Fibroblast of mammary gland (primary cell): ENCODE measurements at regions not wholly inside any gene's neighbourhood (a gene's known extent, or its start where the extent isn't known, plus 50 kb on each side); places are given as distances from the start of the nearest gene placed in this dataset.

Source experiments
- DNase-seq: peaks from one replicate; pipeline ENCODE4 v3.0.0-alpha.2; 2010; ENCODE audit warnings: low read depth
- H3K4me3 ChIP-seq: 2 replicates; pipeline ENCODE4 v1.5.1; 2011; ENCODE audit warnings: low read depth, mild to moderate bottlenecking, low read length, moderate library complexity; ENCODE audit not compliant: control insufficient read depth
- TF ChIP-seq, protein P1 (sequence below): conservative IDR thresholded peaks from 2 replicates; pipeline ENCODE4 v1.5.1; 2011; ENCODE audit warnings: low read depth, low read length, inconsistent platforms; ENCODE audit not compliant: control insufficient read depth, insufficient read depth

DNA sequence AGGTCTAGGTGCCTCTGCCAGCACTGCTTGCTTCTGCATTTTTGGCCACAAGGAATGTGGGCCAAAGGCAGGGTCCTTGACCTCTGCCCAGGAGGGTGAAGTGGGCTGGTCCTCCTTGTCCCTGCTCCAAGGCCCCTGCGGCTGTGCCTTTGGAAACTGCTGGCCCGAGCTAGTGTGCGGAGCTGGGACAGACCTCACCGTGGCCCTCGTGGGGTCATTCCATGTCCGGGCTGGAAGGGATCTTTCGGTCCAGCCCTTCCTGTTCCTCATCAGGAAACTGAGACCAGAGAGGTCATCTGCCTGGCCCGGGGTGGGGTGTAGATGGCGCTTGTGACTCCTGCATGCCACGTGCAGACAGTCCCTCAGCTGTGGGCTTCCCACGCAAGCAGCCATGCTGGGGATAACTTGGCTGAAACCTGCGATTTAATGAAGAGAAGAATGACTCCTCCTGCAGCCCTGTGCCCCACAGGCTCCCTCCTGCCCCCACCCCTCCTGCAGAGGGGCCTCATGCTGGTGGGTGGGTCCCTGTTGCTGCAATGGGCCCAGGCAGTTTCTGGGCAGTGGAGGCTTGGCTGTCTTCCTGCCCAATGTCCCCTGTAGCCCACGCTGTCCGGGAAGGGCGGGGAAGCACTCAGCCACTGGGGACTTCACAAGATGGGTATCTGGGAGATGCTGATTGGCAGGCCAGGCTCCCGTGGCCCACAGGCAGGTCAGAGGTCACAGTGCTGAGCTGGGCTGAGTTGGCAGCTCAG lies 245.2 kb downstream of the SEC14L1 start:
- DNase-seq: peak; percentile 76
- no peak overlapping the region for H3K4me3 ChIP-seq
- TF ChIP-seq, protein P1, sequence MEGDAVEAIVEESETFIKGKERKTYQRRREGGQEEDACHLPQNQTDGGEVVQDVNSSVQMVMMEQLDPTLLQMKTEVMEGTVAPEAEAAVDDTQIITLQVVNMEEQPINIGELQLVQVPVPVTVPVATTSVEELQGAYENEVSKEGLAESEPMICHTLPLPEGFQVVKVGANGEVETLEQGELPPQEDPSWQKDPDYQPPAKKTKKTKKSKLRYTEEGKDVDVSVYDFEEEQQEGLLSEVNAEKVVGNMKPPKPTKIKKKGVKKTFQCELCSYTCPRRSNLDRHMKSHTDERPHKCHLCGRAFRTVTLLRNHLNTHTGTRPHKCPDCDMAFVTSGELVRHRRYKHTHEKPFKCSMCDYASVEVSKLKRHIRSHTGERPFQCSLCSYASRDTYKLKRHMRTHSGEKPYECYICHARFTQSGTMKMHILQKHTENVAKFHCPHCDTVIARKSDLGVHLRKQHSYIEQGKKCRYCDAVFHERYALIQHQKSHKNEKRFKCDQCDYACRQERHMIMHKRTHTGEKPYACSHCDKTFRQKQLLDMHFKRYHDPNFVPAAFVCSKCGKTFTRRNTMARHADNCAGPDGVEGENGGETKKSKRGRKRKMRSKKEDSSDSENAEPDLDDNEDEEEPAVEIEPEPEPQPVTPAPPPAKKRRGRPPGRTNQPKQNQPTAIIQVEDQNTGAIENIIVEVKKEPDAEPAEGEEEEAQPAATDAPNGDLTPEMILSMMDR: no peak

DNA sequence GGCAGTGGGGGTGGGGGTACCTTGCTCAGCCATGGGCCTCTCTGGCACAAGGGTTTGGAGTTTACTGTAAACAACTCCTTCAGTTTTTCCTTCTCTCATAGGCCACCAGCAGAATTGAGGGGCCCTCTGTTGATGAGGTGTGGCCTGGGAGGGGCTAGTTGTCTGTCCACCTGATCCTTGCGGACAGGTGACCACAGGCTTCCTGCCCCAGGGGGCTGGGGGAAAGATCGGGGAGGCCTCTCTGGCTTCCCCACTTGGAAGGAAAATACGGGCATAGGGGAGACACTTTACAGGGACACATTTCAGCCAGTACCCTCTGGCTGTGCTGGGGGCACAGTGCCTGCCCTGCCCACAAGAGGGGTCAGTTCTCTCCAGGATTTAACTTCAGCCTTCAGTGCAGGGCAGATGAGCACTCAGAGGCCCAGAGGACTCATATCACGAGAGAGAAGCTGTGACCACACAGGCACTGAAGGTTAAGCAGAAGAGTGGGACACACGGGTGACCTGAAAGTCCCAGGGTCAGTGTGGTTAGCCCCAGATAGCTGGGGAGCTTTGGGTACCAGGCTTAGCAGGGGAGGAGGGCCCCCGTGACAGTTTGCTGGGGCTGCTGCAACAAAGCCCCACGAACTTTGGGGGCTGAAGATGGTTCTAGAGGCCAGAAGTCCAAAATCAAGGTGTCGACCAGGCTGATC lies 245.9 kb downstream of the SEC14L1 start:
- no peak overlapping the region for H3K4me3 ChIP-seq
- TF ChIP-seq, protein P1: no peak
- no peak for DNase-seq

GRCh38 chr17:77387891-77388290 lies 247.1 kb downstream of the SEC14L1 start:
- no peak for DNase-seq
- TF ChIP-seq, protein P1: no peak
- no peak overlapping the region for H3K4me3 ChIP-seq

- H3K4me3 ChIP-seq: no peak overlapping the region
- DNase-seq: no peak
- TF ChIP-seq, protein P1: no peak
Measured at GRCh38 chr17:77388384-77389306, 247.9 kb downstream of the SEC14L1 start.

DNA sequence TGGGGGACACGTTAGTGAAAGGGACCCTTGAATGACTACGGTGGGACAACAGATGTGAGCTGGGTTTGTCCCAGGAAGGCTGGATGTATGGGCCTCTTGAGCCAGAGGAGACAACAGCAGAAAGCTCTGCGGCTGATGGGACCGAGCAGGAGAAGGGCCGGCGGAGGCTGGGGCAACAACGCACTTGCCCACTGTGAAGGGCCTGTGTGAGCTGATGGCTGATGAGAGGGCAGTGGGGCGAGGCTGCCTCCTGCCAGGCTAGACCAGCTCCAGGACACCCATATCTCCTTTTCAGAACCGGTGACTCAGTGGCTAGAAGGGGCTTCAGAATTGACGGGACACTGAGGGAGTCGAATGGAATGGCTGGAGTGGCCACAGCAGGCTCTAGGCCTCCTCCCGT lies 250.1 kb downstream of the SEC14L1 start:
- no peak for DNase-seq
- no peak overlapping the region for H3K4me3 ChIP-seq
- TF ChIP-seq, protein P1: no peak

GRCh38 chr17:77391668-77392375 lies 251.1 kb downstream of the SEC14L1 start:
- TF ChIP-seq, protein P1: no peak

More at GRCh38 chr17:77391668-77392375, 251.1 kb downstream of the SEC14L1 start:
- DNase-seq: peak; percentile 98
- H3K4me3 ChIP-seq: no peak overlapping the region
